Inferior parietal cortex (tissue), 1 donor: ENCODE measurements at regions not wholly inside any gene's neighbourhood (a gene's known extent, or its start where the extent isn't known, plus 50 kb on each side); places are given as distances from the start of the nearest gene placed in this dataset.

Experiments used
- DNase-seq: peaks from one replicate; pipeline ENCODE4 v3.0.0-alpha.2; 2016; ENCODE audit errors: extremely low spot score

- peak; percentile 59 for DNase-seq
These were observed 74.8 kb upstream of the ADAM23 start for GRCh38 chr2:206368484-206368883.

- DNase-seq: peak; percentile 45
These were observed 74.3 kb upstream of the ADAM23 start for GRCh38 chr2:206368933-206369569.

GRCh38 chr2:206375956-206376355 is 67.4 kb upstream of the ADAM23 start:
- no peak for DNase-seq

GRCh38 chr2:206378835-206379234 is 64.5 kb upstream of the ADAM23 start:
- no peak for DNase-seq

GRCh38 chr2:206379266-206379665 is 64.1 kb upstream of the ADAM23 start:
- DNase-seq: no peak

- DNase-seq: no peak
These were observed 63.4 kb upstream of the ADAM23 start for GRCh38 chr2:206379886-206380285.

- no peak for DNase-seq
These were observed 61.5 kb upstream of the ADAM23 start for GRCh38 chr2:206381881-206382280.

- no peak for DNase-seq
These were observed 59.7 kb upstream of the ADAM23 start for GRCh38 chr2:206383669-206384068.

- DNase-seq: no peak
These were observed 55.5 kb upstream of the ADAM23 start for GRCh38 chr2:206387808-206388207.

- DNase-seq: no peak
These were observed 54.6 kb upstream of the ADAM23 start for GRCh38 chr2:206388698-206389097.

GRCh38 chr2:206389164-206389563 is 54.2 kb upstream of the ADAM23 start:
- no peak for DNase-seq

GRCh38 chr2:206390181-206390580 is 53.2 kb upstream of the ADAM23 start:
- no peak for DNase-seq

- DNase-seq: peak; percentile 29
These were observed 51.2 kb upstream of the ADAM23 start for GRCh38 chr2:206392118-206392517.
